NCI-H2081 treated with DMSO at 0.1 percent for 48 hours (cell line): ENCODE measurements at regions not wholly inside any gene's neighbourhood (a gene's known extent, or its start where the extent isn't known, plus 50 kb on each side); places are given as distances from the start of the nearest gene placed in this dataset.

ENCODE experiments used
- DNase-seq: peaks from one replicate; lab custom pipeline; 2025; lab: John Stamatoyannopoulos, UW

DNA sequence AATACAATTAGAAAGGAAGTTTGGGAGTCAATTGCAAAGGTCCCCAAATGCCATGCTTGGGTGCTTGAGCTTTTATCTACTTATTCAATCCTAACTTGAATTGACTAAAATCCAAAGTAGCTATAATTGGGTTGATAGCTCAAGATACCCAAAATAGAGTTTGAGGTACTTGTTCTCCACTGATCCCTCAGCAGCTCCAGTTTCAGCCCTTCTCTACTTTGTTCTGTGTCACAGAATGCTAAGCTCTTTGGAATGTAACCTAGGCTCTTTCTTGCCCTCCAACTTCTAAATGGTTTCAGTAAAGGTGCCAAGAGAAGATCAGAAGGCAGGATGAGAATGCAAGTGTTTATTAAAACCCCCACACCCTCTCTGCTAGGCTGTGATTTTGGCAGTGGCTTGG, 251.4 kb upstream of the CLEC14A start:
- DNase-seq, result no peak

DNA sequence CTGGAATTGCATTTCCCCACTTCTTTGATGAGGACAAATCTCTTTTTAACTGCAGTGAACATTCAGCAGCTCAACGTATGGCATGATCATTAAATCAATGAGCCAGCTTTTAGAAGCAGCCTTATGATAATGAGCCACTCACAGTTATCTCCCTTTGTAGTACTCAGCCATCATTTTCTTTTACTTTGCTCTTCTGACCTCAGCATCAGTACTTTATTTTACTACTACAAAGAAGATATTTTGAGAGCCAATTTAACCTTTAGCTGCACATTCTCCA, 250.0 kb upstream of the CLEC14A start:
- no peak for DNase-seq

DNA sequence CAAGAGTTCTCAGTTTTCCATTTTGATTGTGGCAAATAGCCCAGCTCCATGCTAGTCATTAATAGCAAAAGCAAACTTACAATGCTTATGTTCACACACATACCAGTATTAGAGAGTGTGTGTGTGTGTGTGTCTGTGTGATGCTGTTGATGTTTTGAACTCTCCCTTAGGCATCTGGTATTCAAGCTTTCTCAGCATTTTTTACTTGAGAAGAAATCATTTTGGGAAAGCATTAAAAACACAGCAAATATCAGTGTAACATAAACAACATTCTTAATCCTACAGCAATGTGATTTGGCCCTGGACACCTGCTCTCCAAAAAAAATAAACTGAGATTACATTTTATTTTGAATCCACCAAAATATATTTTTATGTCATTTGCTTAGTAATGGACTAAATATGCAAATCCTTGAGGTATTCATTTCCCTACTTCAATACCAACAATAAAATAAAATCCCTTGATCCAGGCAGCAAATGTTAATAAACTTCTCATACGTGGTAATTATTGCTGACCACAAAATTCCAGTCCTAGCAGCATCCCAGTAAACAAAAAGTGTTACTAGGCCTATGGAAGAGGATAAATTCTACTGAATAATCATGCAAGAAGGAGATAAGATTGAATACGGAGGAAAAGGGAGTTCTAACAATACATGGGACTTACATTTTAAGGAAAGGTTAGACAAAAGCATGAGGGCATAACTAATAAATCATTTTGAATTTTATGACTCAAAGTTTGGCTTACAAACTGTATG, 249.5 kb upstream of the CLEC14A start:
- DNase-seq, result no peak

DNA sequence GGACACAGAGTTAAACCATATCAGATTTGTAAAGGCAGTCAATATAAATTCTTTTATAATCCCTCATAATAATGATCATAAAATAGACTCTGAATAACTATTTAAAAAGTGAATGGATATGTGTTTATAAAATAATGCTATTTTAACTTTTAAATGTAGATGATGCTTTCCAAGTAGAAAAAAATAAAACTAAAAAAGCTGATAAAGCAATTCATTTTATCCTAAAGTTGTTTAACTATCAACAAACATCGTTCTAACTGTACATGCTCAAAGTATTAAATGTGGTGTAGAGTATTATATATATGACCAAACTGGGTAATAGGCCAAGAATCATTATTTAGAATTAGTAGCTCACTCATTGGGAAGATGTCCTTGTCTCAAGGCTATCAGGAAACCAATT, 248.3 kb upstream of the CLEC14A start:
- no peak for DNase-seq

DNA sequence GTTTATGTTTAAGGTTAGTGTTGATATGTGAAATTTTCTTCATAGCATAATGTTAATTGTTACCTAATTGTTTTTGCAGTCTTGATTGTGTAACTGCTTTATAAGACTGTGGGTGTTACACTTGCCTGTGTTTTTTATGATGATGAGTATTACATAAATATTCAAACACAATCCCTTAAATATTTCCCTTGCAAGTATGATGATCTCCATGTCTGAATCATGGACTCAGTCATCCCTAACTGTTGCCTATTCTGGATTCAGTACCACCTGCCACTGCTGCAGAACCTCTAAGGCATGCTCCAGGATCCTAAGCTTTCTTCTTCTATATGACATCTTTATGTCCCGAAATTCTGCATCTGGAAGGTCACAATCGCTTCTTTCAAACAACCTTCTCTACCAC, 246.3 kb upstream of the CLEC14A start:
- no peak for DNase-seq

DNA sequence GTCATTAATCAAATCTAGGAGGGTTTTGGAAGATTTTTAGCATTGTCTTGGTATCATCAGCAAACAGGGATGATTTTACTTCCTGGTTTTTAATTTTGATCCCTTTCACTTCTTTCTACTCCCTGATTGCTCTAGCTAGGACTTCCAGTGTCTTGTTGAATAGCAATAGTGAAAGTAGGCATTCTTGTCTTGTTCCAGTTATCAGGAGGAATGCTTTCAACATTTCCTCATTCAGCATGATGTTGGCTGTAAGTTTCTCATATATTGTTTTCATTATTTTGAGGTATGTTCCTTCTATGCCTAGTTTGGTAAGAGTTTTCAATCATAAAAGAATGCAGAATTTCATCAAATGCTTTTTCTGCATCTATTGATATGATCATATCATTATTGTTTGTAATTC, 244.2 kb upstream of the CLEC14A start:
- DNase-seq, result no peak

DNA sequence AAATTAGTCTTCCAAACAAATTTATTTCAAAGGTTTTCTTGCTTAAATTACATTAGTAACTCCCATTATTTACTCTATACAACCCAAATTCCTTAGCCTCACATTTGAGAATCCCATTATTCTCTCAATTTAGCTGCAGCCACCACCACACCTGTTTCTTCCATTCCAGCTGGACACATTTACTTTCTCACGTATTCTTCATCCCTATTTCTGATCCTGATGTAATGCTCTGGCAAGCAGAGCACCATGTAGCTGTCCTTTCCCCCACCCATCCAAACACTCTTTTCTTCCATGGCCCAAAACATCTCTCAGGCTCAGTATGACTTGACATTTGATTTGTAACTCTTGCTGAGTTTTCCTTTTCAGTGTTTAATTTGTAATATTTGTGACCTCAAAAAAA, 240.2 kb upstream of the CLEC14A start:
- no peak for DNase-seq

DNA sequence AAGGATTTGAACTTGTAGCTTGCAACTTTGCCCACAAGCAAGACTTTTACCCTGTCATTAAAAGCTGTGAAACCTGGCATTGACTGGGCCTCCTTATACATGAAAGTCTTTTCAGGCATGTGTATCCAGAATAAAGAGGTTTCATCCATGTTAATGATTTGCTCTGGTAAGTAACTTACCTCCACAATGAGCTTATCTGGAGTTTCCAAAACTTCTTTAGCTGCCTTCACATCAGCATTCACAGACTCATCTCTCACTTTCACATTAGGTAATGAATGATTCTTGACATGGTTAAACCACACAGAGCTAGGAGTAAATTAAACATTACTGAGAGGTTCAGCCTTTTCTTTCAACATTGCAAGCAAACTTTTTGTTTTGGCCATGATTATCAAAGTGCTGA, 234.4 kb upstream of the CLEC14A start:
- DNase-seq, result no peak

DNA sequence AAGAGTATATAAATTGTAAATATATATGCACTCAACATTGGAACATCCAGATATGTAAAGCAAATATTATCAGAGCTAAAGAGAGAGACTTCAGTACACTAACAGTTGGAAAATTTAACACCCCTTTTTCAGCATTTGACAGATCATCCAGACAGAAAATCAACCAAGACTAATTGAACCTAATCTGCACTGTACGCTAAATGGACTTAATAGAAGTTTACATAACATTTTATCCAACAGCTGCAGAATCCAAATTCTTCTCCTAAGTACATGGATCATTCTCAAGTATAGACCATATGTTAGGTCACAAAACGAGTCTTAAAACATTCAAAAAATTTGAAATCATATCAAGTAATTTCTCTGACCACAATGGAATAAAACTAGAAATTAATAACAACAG, 229.1 kb upstream of the CLEC14A start:
- no peak for DNase-seq

DNA sequence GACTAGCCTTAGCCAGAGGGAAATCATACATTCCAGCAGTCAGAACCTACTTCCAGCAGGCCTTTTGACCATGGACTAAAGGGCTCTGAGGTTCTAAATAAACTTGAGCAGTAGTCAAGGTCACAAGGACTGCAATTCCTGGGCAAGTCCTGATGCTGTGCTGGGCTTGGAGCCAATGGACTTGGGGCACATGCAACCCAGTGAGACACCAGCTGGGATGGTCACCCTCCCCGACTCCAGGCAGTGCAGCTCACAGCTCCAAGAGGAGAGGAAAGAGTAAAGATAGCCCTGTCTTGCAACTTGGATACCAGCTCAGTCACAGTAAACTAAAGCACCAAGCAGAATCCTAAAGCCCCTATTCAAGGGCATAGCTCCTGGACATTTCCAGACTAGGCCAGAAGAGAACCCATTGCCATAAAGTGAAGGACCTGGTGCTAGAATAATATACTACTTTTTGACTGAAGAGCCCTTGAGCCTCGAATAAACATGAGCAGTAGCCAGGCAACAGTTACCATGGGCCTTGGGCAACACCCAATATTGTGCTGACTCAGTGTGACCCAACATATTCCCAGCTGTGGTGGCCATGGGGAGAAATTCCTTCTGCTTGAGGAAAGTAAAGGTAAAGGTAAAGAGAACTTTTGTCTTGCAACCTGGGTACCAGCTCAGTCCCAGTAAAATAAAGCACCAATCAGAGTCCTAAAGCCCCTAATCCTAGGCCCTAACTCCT, 226.2 kb upstream of the CLEC14A start:
- no peak for DNase-seq

DNA sequence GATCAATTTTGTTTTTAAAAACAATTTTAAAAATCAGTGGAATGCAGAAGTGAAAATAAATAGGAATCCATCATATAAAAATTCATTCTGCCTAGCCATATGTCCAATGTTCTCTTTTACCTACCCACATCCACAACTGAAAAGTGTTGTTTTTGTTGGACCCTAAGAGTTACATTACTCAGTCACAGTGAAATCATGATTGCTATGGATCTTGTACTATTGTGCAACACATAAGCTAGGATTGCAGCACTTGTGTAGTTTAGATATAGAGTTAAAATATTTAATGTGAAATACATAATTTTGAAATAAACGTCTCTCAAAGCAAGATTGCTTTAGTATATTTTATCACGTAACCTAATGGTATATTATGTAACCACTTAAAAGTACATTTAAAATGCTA, 213.3 kb upstream of the CLEC14A start:
- DNase-seq, result no peak

DNA sequence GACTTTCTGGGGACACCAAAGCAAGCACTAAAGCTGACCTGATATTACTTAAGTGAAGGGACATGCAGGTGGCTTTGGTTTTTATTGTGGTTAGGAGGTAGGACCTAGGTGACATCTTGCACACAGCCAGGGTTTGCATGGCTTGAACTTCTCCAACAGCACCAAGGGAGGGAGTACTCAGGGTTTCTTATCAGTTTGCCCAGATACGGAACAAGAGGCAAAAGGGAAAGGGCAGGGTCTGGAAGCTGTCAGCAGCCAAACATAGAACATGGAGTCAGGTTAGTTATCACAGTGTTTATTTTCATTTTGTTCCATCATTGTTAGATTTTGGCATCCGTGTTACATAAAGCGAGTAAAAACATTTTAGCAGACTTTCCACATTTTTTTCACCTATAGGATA, 186.3 kb upstream of the CLEC14A start:
- no peak for DNase-seq

DNA sequence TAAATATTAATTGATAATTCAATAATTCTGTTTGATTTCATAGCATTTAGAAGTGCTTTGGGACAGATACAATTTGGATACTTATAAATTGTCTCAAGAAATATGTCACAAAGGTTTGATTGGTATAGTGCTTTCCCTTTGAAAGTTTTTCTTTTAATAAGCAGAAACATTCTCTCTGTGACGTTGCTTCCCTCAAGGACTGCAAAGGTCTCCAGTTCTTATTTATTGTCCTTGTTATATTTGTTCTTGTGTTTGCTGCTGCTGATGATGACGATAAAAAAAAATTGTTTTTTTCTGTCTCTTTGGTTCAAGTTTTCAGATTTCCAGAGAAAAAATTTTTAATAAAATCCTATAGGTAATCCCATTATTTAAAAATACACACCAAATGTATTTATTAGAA, 176.3 kb upstream of the CLEC14A start:
- no peak for DNase-seq

DNA sequence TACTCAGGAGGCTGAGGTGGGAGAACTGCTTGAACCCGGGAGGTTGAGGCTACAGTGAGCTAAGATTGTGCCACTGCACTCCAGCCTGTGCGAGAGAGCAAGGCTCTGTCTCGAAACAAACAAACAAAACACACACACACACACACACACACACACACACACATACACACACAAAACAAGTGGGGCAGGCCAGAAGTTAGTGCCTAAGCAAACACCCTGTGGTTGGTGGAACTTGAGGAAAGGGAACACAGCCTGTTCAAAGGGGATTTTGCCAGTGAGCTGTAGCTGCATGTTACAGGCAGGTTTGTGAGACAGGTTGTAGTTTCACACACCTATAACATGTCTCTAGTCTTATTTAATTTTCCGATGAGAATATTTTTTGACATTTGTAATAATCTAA, 175.3 kb upstream of the CLEC14A start:
- no peak for DNase-seq

DNA sequence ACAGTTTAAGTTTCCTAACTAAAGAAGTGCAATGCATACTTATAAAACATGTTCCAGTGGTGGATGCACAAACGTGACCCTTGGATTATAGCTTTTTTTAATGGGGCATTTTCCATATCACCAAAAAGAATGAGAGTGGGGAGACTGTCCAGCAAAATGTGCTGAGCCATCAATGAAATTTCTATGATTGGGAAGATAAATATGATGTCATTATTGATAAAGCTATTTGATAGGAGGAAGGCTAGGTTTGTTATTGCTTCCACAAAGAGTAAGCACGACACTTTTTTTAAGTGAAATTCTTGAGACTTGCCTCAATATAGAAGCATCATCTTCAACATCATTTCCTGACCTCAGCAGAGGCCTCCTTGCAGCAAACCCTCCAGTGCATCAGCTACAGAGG, 174.6 kb upstream of the CLEC14A start:
- DNase-seq, result no peak

DNA sequence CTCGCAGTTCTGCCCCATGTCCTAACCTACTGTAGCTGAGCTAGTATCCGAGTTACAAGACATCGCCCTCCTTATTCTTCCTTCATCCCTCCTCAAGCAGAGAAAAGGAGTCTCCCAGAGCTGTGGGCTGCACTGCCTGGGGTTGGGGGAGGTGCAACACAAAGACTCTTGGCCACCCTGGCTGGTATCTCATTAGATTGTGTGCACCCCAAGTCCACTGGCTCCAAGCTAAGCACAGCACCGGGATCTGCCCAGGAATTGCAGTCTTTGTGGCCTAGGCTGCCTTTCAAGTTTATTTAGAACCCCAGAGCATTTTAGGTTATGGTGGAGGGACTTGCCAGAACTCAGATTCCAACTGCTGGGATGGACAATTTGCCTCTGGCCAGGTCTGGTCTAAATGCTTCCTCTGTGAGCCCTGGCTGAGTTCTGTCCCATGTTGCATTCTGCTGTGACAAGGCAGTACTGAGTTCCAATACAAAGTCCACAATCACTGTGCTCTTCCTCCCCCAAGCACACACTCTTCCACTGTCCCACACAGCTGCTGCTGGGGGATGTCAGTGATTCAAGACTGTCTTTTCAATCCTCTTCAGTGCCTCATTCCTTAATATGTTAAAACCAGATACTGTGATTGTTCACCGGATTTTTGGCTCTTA, 169.6 kb upstream of the CLEC14A start:
- DNase-seq, result no peak

DNA sequence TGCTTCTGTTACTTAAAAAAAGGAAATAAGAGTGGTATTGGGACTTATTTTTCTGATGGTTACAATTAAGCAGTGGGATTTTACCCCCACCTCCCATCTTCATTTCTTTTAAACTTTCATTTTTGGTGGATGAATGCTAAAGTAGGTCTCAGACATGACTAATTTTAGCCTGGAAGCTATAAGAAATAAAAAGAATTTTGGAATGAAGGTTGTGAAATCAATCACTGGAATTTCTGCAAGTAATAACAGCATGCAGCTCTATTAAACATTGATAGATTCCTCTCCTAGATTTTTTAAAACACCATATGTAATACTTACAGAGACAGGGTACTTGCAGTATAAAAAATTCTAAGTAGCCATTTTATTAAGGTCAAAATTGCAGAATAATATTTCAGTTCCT, 164.2 kb upstream of the CLEC14A start:
- DNase-seq, result no peak

DNA sequence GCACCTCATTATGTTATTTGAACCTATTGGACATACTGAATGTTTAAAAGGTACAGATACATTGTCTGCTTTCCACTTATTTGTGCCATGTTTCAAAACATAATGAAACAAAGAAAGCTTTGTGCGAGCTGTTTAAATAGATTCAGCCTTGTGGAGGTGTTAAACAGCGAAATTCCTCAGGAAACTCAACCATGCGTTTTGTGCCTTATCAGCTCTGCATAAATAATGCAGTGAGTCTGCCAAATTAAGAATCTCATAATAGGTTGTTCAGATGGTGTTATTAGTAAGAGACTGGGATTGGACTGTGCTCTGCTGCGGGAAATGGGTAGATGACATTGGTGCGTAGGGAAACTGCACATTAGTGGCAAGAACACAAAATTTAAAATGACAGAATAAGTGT, 163.7 kb upstream of the CLEC14A start:
- DNase-seq, result no peak

DNA sequence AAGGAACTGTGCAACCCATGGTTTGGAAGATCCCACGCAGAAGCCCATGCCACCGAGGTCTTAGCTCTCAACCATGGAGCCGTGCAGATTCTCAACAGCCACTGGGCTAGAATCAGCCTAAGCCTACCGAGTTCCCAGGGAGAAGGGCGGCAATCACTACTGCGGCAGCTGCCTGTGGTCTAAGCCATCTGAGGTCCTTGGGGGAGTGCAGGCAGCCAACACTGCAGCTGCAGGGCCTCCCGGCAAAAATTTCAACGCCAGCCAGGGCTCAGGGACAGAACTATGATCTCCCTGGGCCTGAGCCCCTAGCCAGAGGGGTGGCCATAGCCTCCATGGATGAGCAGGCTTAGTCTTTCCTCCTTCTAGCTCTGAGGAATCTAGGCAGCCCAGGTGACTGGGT, 156.8 kb upstream of the CLEC14A start:
- no peak for DNase-seq

DNA sequence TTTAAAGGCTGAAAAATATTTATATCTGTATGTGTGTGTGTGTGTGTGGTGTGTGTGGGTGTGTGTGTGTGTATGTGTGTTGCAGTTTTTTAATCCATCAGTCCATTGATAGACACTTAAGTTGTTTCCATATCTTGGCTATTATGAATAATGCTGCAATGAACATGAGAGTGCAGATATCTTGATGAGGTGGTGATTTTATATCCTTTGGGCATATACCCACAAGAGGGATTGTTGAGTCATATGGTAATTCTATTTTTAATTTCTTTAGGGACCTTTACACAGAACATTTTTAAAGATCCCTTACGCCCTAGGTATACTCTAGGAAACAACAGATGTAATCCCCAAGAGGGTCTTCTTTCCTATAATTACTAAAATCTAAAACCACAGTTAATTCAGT, 154.5 kb upstream of the CLEC14A start:
- DNase-seq, result no peak

DNA sequence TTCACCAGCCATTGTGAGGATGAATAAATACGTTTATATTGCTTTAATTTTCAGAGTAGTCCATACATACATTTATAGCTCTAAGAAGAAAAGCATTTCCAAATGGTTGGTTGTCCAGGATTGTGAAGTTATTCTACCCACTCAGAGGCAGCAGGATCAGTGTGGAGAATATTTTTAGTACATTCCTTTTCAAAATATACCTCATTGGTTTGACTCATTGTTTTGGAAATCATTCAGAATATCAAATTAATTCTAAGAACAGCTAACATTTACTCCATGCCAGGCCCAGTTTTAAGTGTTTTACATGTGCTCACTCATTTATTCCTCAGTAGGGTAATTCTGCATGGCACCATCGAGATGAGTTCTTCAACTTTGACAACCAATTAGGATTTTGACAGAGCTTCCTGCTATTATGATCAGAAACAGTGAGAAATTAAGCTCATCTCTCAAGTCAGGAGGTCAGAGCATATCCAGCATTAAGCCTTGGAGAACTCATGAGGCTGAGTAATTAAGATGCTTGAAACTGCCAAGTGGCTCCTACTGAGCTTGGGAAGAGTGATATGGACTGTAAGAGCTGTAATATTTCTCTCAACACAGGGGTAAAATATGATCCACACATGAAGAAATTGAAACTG, 153.3 kb upstream of the CLEC14A start:
- no peak for DNase-seq

DNA sequence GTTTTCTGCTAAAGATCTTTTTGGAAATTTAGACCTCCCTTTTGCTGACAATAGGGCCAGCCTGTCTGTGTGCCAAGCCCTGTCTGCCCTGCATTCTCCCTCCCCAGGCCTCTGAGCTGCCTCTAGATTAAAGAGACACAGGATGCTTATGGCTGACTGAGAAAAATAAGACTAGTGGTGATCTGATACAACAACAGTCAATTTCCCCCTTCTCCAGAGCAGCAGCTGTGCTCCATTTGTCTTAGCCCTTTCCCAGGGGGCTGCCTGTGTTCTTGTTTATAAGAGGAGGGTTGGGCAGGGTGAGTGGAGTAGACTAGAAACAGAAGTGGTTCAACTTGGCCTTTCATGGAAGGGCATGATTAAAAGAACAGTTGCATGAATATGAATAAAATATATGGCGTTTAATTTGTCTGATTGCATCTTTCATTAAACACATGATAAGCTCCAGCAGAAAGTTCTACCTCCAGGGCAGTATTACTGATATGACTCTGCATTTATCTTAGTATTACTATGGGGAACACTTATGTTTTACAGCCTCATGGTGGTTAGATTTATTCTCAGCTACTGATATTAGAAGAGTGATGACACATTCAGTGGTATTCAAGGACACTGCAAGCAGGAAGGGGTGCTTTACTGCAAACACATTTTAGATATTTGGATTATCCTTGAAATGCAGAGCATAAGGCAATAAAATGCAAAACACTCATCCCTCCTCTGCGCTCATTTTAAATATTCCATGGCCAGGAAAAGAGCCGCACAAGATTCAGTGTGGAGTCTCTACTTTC, 150.2 kb upstream of the CLEC14A start:
- DNase-seq, result no peak
